ENCODE measurements at regions not wholly inside any gene's neighbourhood (a gene's known extent, or its start where the extent isn't known, plus 50 kb on each side); places are given as distances from the start of the nearest gene placed in this dataset.

DNA sequence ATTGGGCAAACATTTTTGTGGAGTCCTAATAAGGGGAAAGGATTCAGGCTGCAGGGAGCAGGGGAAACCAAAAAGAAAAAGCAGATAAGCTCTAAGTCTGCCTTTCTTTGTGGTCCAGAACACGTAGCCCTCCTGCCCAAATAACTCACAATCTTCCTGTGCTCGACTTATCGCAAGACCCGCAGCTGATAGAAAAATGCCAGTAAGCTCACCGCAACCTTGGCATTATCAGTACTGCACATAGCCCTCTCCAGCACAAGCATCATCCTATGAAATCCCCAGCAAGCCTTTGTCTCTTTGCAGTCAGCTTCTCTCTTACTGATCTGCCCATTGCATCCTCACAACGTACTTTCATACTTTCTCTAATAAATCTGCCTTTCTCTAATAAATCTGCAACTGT lies 202.4 kb upstream of the HNRNPA3 start:
- TF ChIP-seq CTCF (CRISPR knock-in tag; IDR thresholded peaks at IDR 0.05) (no peak), HIVEP1 (CRISPR knock-in tag; IDR thresholded peaks at IDR 0.05) (no peak), ZNF138 (CRISPR knock-in tag; IDR thresholded peaks at IDR 0.05; ENCODE audit: low read depth) (no peak), TSC22D2 (CRISPR knock-in tag; IDR thresholded peaks at IDR 0.05; ENCODE audit: borderline replicate concordance) (no peak), TBX2 (CRISPR knock-in tag; IDR thresholded peaks at IDR 0.05; ENCODE audit: borderline replicate concordance) (no peak), CHD2 (IDR thresholded peaks at IDR 0.05; ENCODE audit: low read depth, low read length) (no peak), ZNF430 (CRISPR knock-in tag; IDR thresholded peaks at IDR 0.05) (no peak), NR2C2 (CRISPR knock-in tag; IDR thresholded peaks at IDR 0.05; ENCODE audit: borderline replicate concordance) (no peak), KLF12 (CRISPR knock-in tag; IDR thresholded peaks at IDR 0.05; ENCODE audit: borderline replicate concordance) (no peak), ZHX2 (IDR thresholded peaks at IDR 0.05; ENCODE audit: low read depth) (no peak), ZHX2 (CRISPR knock-in tag; IDR thresholded peaks at IDR 0.05; ENCODE audit: borderline replicate concordance) (no peak)

Measured in HepG2 (cell line).